Neuronal stem cell (in vitro differentiated cells): ENCODE measurements at regions not wholly inside any gene's neighbourhood (a gene's known extent, or its start where the extent isn't known, plus 50 kb on each side); places are given as distances from the start of the nearest gene placed in this dataset.

Experiments
- DNase-seq: peaks from one replicate; pipeline ENCODE4 v3.0.0-alpha.2; 2013; ENCODE audit warnings: low spot score
- H2AFZ ChIP-seq: one replicate; pipeline ENCODE4 v1.6.1; 2013; ENCODE audit warnings: mild to moderate bottlenecking, low read length, inconsistent platforms
- H2AK5ac ChIP-seq: 2 replicates; pipeline ENCODE4 v1.6.1; 2013; ENCODE audit warnings: low read depth, mild to moderate bottlenecking, inconsistent platforms, low read length, moderate library complexity, mixed read lengths
- H2BK120ac ChIP-seq: 2 replicates; pipeline ENCODE4 v1.6.1; 2013; ENCODE audit warnings: low read depth, mild to moderate bottlenecking, inconsistent platforms, low read length, moderate library complexity, mixed read lengths
- H2BK12ac ChIP-seq: one replicate; pipeline ENCODE4 v1.6.1; 2013; ENCODE audit warnings: low read length, inconsistent platforms
- H2BK15ac ChIP-seq: 2 replicates; pipeline ENCODE4 v1.6.1; 2013; ENCODE audit warnings: mild to moderate bottlenecking, low read length, inconsistent platforms, mixed read lengths
- H2BK5ac ChIP-seq: one replicate; pipeline ENCODE4 v1.6.1; 2013; ENCODE audit warnings: inconsistent platforms, mild to moderate bottlenecking, low read length, moderate library complexity
- H3K14ac ChIP-seq: one replicate; pipeline ENCODE4 v1.6.1; 2013; ENCODE audit warnings: low read length, inconsistent platforms
- H3K18ac ChIP-seq: 2 replicates; pipeline ENCODE4 v1.6.1; 2013; ENCODE audit warnings: low read length, inconsistent platforms
- H3K23ac ChIP-seq: 2 replicates; pipeline ENCODE4 v1.6.1; 2013; ENCODE audit warnings: low read depth, mild to moderate bottlenecking, mixed read lengths, low read length, inconsistent platforms; ENCODE audit not compliant: poor library complexity
- H3K27ac ChIP-seq: replicated peaks from 3 replicates; pipeline ENCODE4 v1.5.1; 2013; ENCODE audit warnings: low read length, inconsistent platforms
- H3K27me3 ChIP-seq, 3 experiments: 2 replicates each; pipeline ENCODE4 v1.6.1; 2013; ENCODE audit warnings: low read length in 3 of 3, mild to moderate bottlenecking in 2 of 3, inconsistent platforms in 1 of 3, low read depth in 1 of 3, mixed read lengths in 1 of 3, moderate library complexity in 1 of 3; ENCODE audit not compliant: control insufficient read depth in 3 of 3, insufficient read depth in 3 of 3
- H3K36me3 ChIP-seq, 2 donors: replicated peaks in 1 of 2; 2 replicates each; pipeline ENCODE4 v1.6.1; 2013; ENCODE audit warnings: low read length in 2 of 2; ENCODE audit not compliant: control insufficient read depth in 2 of 2, insufficient read depth in 2 of 2
- H3K4ac ChIP-seq: 2 replicates; pipeline ENCODE4 v1.6.1; 2013; ENCODE audit warnings: inconsistent platforms, mild to moderate bottlenecking, low read length, moderate library complexity
- H3K4me1 ChIP-seq, 2 donors: 1 replicate in 1 of 2; 2 replicates in 1 of 2; pipeline ENCODE4 v1.6.1; 2013; ENCODE audit warnings: low read length in 2 of 2, low read depth in 1 of 2; ENCODE audit not compliant: control insufficient read depth in 2 of 2, insufficient read depth in 1 of 2
- H3K4me2 ChIP-seq: one replicate; pipeline ENCODE4 v1.6.1; 2013; ENCODE audit warnings: mild to moderate bottlenecking, low read length, inconsistent platforms; ENCODE audit not compliant: insufficient read depth, poor library complexity, severe bottlenecking
- H3K4me3 ChIP-seq, 2 donors: 2 replicates each; pipeline ENCODE4 v1.5.1; 2013; ENCODE audit warnings: low read length in 2 of 2, mild to moderate bottlenecking in 2 of 2, inconsistent platforms in 1 of 2, moderate library complexity in 1 of 2
- H3K79me1 ChIP-seq: one replicate; pipeline ENCODE4 v1.6.1; 2013; ENCODE audit warnings: low read depth, mild to moderate bottlenecking, inconsistent platforms, low read length, moderate library complexity
- H3K9ac ChIP-seq: one replicate; pipeline ENCODE4 v1.6.1; 2013; ENCODE audit warnings: mild to moderate bottlenecking, low read depth, low read length, inconsistent platforms; ENCODE audit not compliant: poor library complexity
- H3K9me3 ChIP-seq, 2 donors: replicated peaks in 1 of 2; 2 replicates each; pipeline versions ENCODE3 to v1.6.1; 2013; ENCODE audit warnings: low read length in 2 of 2, mild to moderate bottlenecking in 2 of 2, inconsistent platforms in 1 of 2, low read depth in 1 of 2, mixed read lengths in 1 of 2, moderate library complexity in 1 of 2; ENCODE audit not compliant: control insufficient read depth in 2 of 2, insufficient read depth in 1 of 2
- H4K8ac ChIP-seq: one replicate; pipeline ENCODE4 v1.6.1; 2013; ENCODE audit warnings: low read depth, mild to moderate bottlenecking, inconsistent platforms, low read length, moderate library complexity
- H4K91ac ChIP-seq: one replicate; pipeline ENCODE4 v1.6.1; 2013; ENCODE audit warnings: low read length, low read depth, mild to moderate bottlenecking, inconsistent platforms; ENCODE audit not compliant: poor library complexity
- WGBS, 2 donors: extraction: QIAGEN DNeasy Blood & Tissue Kit; methylation state at CpG; one replicate each; pipeline ENCODE4 v1.1.7; 2013; ENCODE audit warnings: missing lambda C conversion rate in 2 of 2, mixed read lengths in 1 of 2; ENCODE audit not compliant: insufficient read length in 2 of 2, insufficient replicate concordance in 1 of 2; ENCODE audit errors: extremely low coverage in 2 of 2; 5-methylcytosine and 5-hydroxymethylcytosine counted together

- Histone ChIP-seq H2BK120ac (no peak overlapping the region), H2AK5ac (no peak overlapping the region), H3K4me1 (no peaks in the 10 kb centered on the region), H4K91ac (no peak overlapping the region), H3K27me3 (no peaks in the 10 kb centered on the region), H2BK5ac (no peak overlapping the region), H3K27ac (no peak overlapping the region), H2BK15ac (no peak overlapping the region), H3K4me3 (no peak overlapping the region), H3K4me2 (no peak overlapping the region), H3K9ac (no peak overlapping the region), H3K23ac (no peak overlapping the region), H3K18ac (no peak overlapping the region), H3K4ac (no peak overlapping the region), H3K9me3 (no peaks in the 10 kb centered on the region), H3K36me3 (no peaks in the 10 kb centered on the region), H4K8ac (no peak overlapping the region), H3K79me1 (no peaks in the 10 kb centered on the region), H2BK12ac (no peak overlapping the region), H2AFZ (no peak overlapping the region), H3K14ac (no peak overlapping the region)
- DNase-seq: no peak
- WGBS, 2 donors: no CpG with 5 or more reads among the region's 3 CpGs
Observed at GRCh38 chr18:6590326-6590725, 139.2 kb upstream of the ARHGAP28 start.

GRCh38 chr18:6591491-6591890 lies 138.0 kb upstream of the ARHGAP28 start:
- H3K4me1 ChIP-seq: no peaks in the 10 kb centered on the region
- no peak overlapping the region for H4K91ac ChIP-seq
- H2AFZ ChIP-seq: no peak overlapping the region
- H3K36me3 ChIP-seq: no peaks in the 10 kb centered on the region
- H3K9ac ChIP-seq: no peak overlapping the region
- no peak overlapping the region for H3K4ac ChIP-seq
- H2BK15ac ChIP-seq: no peak overlapping the region
- H3K4me3 ChIP-seq: no peak overlapping the region
- H2BK5ac ChIP-seq: no peak overlapping the region
- no peaks in the 10 kb centered on the region for H3K9me3 ChIP-seq
- no peak overlapping the region for H3K27ac ChIP-seq
- H4K8ac ChIP-seq: no peak overlapping the region
- no peak overlapping the region for H3K23ac ChIP-seq
- no peak overlapping the region for H3K14ac ChIP-seq
- no peak for DNase-seq
- no peaks in the 10 kb centered on the region for H3K79me1 ChIP-seq
- no peaks in the 10 kb centered on the region for H3K27me3 ChIP-seq
- no peak overlapping the region for H2AK5ac ChIP-seq
- H2BK120ac ChIP-seq: no peak overlapping the region
- WGBS, 2 donors: 100% methylated on average over 2 of the region's 4 CpGs
- no peak overlapping the region for H2BK12ac ChIP-seq
- H3K18ac ChIP-seq: no peak overlapping the region
- no peak overlapping the region for H3K4me2 ChIP-seq

DNA sequence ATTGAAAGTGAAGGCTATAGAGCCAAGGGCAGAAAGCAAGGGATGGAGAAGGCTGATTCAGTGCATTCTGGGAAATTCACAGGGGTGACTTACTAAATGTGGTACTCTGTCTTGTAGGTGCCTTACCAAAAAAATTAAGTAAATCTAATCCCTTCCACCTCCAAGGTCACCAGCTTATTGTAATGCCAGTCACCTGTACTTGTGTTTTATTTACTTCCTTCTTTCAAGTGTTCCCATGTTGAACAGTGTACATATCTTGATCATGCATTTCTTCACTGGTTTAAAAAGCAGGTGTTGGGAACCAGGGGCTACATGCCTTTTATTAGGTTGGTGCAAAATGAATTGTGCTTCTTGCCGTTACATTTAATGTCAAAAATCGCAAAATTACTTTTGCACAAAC lies 137.0 kb upstream of the ARHGAP28 start:
- H3K18ac ChIP-seq: no peak overlapping the region

GRCh38 chr18:6593142-6593885 lies 136.2 kb upstream of the ARHGAP28 start:
- no peak overlapping the region for H4K8ac ChIP-seq
- H3K18ac ChIP-seq: no peak overlapping the region
- DNase-seq: no peak
- no peak overlapping the region for H2AFZ ChIP-seq
- no peak overlapping the region for H2BK5ac ChIP-seq
- no peak overlapping the region for H2AK5ac ChIP-seq
- H2BK15ac ChIP-seq: no peak overlapping the region
- no peak overlapping the region for H3K27ac ChIP-seq
- WGBS, 2 donors: no CpG with 5 or more reads among the region's 3 CpGs
- no peaks in the 10 kb centered on the region for H3K36me3 ChIP-seq
- H3K27me3 ChIP-seq: no peaks in the 10 kb centered on the region
- H3K14ac ChIP-seq: no peak overlapping the region
- no peak overlapping the region for H3K4me3 ChIP-seq
- no peak overlapping the region for H3K4me2 ChIP-seq
- H3K23ac ChIP-seq: no peak overlapping the region
- H3K4ac ChIP-seq: no peak overlapping the region
- H3K4me1 ChIP-seq: no peaks in the 10 kb centered on the region
- no peak overlapping the region for H2BK120ac ChIP-seq
- no peaks in the 10 kb centered on the region for H3K9me3 ChIP-seq
- no peak overlapping the region for H3K9ac ChIP-seq
- H2BK12ac ChIP-seq: no peak overlapping the region
- no peak overlapping the region for H4K91ac ChIP-seq
- no peaks in the 10 kb centered on the region for H3K79me1 ChIP-seq

More for the DNA sequence above, 137.0 kb upstream of the ARHGAP28 start:
- Histone ChIP-seq H3K9me3 (no peaks in the 10 kb centered on the region), H3K4ac (no peak overlapping the region), H2AK5ac (no peak overlapping the region), H3K9ac (no peak overlapping the region), H4K8ac (no peak overlapping the region), H3K27ac (no peak overlapping the region), H3K36me3 (no peaks in the 10 kb centered on the region), H2BK12ac (no peak overlapping the region), H2BK15ac (no peak overlapping the region), H2AFZ (no peak overlapping the region), H2BK120ac (no peak overlapping the region), H3K4me1 (no peaks in the 10 kb centered on the region), H4K91ac (no peak overlapping the region), H2BK5ac (no peak overlapping the region), H3K14ac (no peak overlapping the region), H3K4me2 (no peak overlapping the region), H3K79me1 (no peaks in the 10 kb centered on the region), H3K27me3 (no peaks in the 10 kb centered on the region), H3K23ac (no peak overlapping the region), H3K4me3 (no peak overlapping the region)
- WGBS, 2 donors: no CpG with 5 or more reads among the region's 2 CpGs
- DNase-seq: no peak
